ENCODE measurements at regions not wholly inside any gene's neighbourhood (a gene's known extent, or its start where the extent isn't known, plus 50 kb on each side); places are given as distances from the start of the nearest gene placed in this dataset.
A peak's percentile ranks its signal among the peaks of the same experiment; 100 is the strongest.

GRCh38 chr17:59488805-59489204, 76.6 kb upstream of the DHX40 start:
- Histone ChIP-seq H3K9me2 (replicated peaks; ENCODE audit: insufficient read depth) (no peaks in the 10 kb centered on the region), H3K27ac (no peak overlapping the region), H3K4me1 (ENCODE audit: insufficient read depth) (no peaks in the 10 kb centered on the region), H3K4me2 (no peak overlapping the region), H4K20me1 (ENCODE audit: insufficient read depth, poor library complexity, severe bottlenecking) (no peaks in the 10 kb centered on the region), H3K79me2 (no peaks in the 10 kb centered on the region), H3K4me3 (no peak overlapping the region), H3K36me3 (replicated peaks; ENCODE audit: insufficient read depth, low read depth) (no peaks in the 10 kb centered on the region), H2AFZ (no peak overlapping the region), H3K27me3 (no peaks in the 10 kb centered on the region), H3K9me3 (ENCODE audit: low read depth) (no peaks in the 10 kb centered on the region)
- no peak for DNase-seq (ENCODE audit: low spot score)
- TF ChIP-seq EZH2phosphoT487 (IDR thresholded peaks at IDR 0.05; ENCODE audit: low read depth, severe bottlenecking, unreplicated experiment) (no peak), EZH2 (IDR thresholded peaks at IDR 0.05; ENCODE audit: borderline replicate concordance) (no peak), CTCF (IDR thresholded peaks at IDR 0.05; ENCODE audit: poor library complexity) (no peak)
- WGBS (ENCODE audit: low lambda C conversion rate, missing lambda C conversion rate) = 78% methylated on average over 5 of the region's 5 CpGs

GRCh38 chr17:59490216-59490615, 75.2 kb upstream of the DHX40 start:
- no peaks in the 10 kb centered on the region for H3K9me3 ChIP-seq (ENCODE audit: low read depth)
- no peak for TF ChIP-seq EZH2phosphoT487 (IDR thresholded peaks at IDR 0.05; ENCODE audit: low read depth, severe bottlenecking, unreplicated experiment)
- TF ChIP-seq EZH2 (IDR thresholded peaks at IDR 0.05; ENCODE audit: borderline replicate concordance) = no peak
- TF ChIP-seq CTCF (IDR thresholded peaks at IDR 0.05; ENCODE audit: poor library complexity) = no peak
- no peaks in the 10 kb centered on the region for H3K27me3 ChIP-seq
- WGBS (ENCODE audit: low lambda C conversion rate, missing lambda C conversion rate) = 72% methylated on average over 3 of the region's 3 CpGs
- no peaks in the 10 kb centered on the region for H3K4me1 ChIP-seq (ENCODE audit: insufficient read depth)
- H3K36me3 ChIP-seq (replicated peaks; ENCODE audit: insufficient read depth, low read depth) = no peaks in the 10 kb centered on the region
- H3K27ac ChIP-seq = peak overlapping the region; percentile 57
- no peak overlapping the region for H3K4me2 ChIP-seq
- no peaks in the 10 kb centered on the region for H3K9me2 ChIP-seq (replicated peaks; ENCODE audit: insufficient read depth)
- no peak overlapping the region for H2AFZ ChIP-seq
- H3K79me2 ChIP-seq = no peaks in the 10 kb centered on the region
- no peak overlapping the region for H3K4me3 ChIP-seq
- DNase-seq (ENCODE audit: low spot score) = no peak
- no peaks in the 10 kb centered on the region for H4K20me1 ChIP-seq (ENCODE audit: insufficient read depth, poor library complexity, severe bottlenecking)

- Histone ChIP-seq H4K20me1 (ENCODE audit: insufficient read depth, poor library complexity, severe bottlenecking) (no peaks in the 10 kb centered on the region), H3K27me3 (no peaks in the 10 kb centered on the region), H3K4me1 (ENCODE audit: insufficient read depth) (no peaks in the 10 kb centered on the region), H3K9me3 (ENCODE audit: low read depth) (no peaks in the 10 kb centered on the region), H3K27ac (no peak overlapping the region), H3K4me2 (no peak overlapping the region), H3K9me2 (replicated peaks; ENCODE audit: insufficient read depth) (no peaks in the 10 kb centered on the region), H3K79me2 (no peaks in the 10 kb centered on the region), H3K4me3 (no peak overlapping the region), H2AFZ (no peak overlapping the region), H3K36me3 (replicated peaks; ENCODE audit: insufficient read depth, low read depth) (no peaks in the 10 kb centered on the region)
- DNase-seq (ENCODE audit: low spot score) = no peak
- WGBS (ENCODE audit: low lambda C conversion rate, missing lambda C conversion rate) = 56% methylated on average over 5 of the region's 5 CpGs
- no peak for TF ChIP-seq EZH2 (IDR thresholded peaks at IDR 0.05; ENCODE audit: borderline replicate concordance)
- TF ChIP-seq EZH2phosphoT487 (IDR thresholded peaks at IDR 0.05; ENCODE audit: low read depth, severe bottlenecking, unreplicated experiment) = no peak
- TF ChIP-seq CTCF (IDR thresholded peaks at IDR 0.05; ENCODE audit: poor library complexity) = no peak
Measured at GRCh38 chr17:59491353-59492090, 73.9 kb upstream of the DHX40 start.

All from hepatocyte (in vitro differentiated cells).